MM.1S (cell line): ENCODE measurements at regions not wholly inside any gene's neighbourhood (a gene's known extent, or its start where the extent isn't known, plus 50 kb on each side); places are given as distances from the start of the nearest gene placed in this dataset.

Experiments used
- DNase-seq: peaks from one replicate; pipeline ENCODE4 v3.0.0-alpha.2; 2015
- H2AFZ ChIP-seq: fragments of 300-600 bp; sonication (generic); 2 replicates; pipeline ENCODE4 v1.6.0; 2016; ENCODE audit warnings: antibody characterized with exemption, low read length
- H3F3A ChIP-seq: fragments of 300-600 bp; sonication (generic); 2 replicates; pipeline ENCODE4 v1.6.1; 2016; ENCODE audit warnings: mild to moderate bottlenecking, antibody characterized with exemption, low read length, moderate library complexity, mixed read lengths; ENCODE audit not compliant: insufficient read depth
- H3K27ac ChIP-seq: fragments of 300-600 bp; sonication (generic); 2 replicates; pipeline ENCODE4 v1.5.1; 2016; ENCODE audit warnings: mild to moderate bottlenecking, low read length
- H3K27me3 ChIP-seq: fragments of 300-600 bp; sonication (generic); replicated peaks from 2 replicates; pipeline ENCODE4 v1.6.0; 2016; ENCODE audit warnings: low read length; ENCODE audit not compliant: insufficient read depth
- H3K36me3 ChIP-seq: fragments of 300-600 bp; sonication (generic); replicated peaks from 2 replicates; pipeline ENCODE4 v1.6.1; 2016; ENCODE audit warnings: mild to moderate bottlenecking, low read length, mixed read lengths; ENCODE audit not compliant: insufficient read depth
- H3K4me1 ChIP-seq: fragments of 300-600 bp; sonication (generic); 2 replicates; pipeline ENCODE4 v1.6.1; 2016; ENCODE audit warnings: low read length, mixed read lengths
- H3K4me2 ChIP-seq: fragments of 300-600 bp; sonication (generic); 2 replicates; pipeline ENCODE4 v1.6.0; 2016; ENCODE audit warnings: low read depth, low read length
- H3K4me3 ChIP-seq: fragments of 300-600 bp; sonication (generic); 2 replicates; pipeline ENCODE4 v1.5.1; 2016; ENCODE audit warnings: low read length, mixed read lengths
- H3K79me2 ChIP-seq: fragments of 300-600 bp; sonication (generic); 2 replicates; pipeline ENCODE4 v1.6.1; 2016; ENCODE audit warnings: mixed run types, low read length, mixed read lengths
- H3K9ac ChIP-seq: fragments of 300-600 bp; sonication (generic); 2 replicates; pipeline ENCODE4 v1.6.1; 2016; ENCODE audit warnings: low read length, mixed read lengths
- H3K9me2 ChIP-seq: fragments of 300-600 bp; sonication (generic); replicated peaks from 2 replicates; pipeline ENCODE4 v1.6.1; 2016; ENCODE audit warnings: mild to moderate bottlenecking, low read length, mixed read lengths; ENCODE audit not compliant: insufficient read depth
- H3K9me3 ChIP-seq: fragments of 300-600 bp; sonication (generic); replicated peaks from 2 replicates; pipeline ENCODE4 v1.6.1; 2016; ENCODE audit warnings: mild to moderate bottlenecking, low read length, mixed read lengths; ENCODE audit not compliant: insufficient read depth
- H4K20me1 ChIP-seq: fragments of 300-600 bp; sonication (generic); 2 replicates; pipeline ENCODE4 v1.6.1; 2016; ENCODE audit warnings: mild to moderate bottlenecking, low read length, moderate library complexity, mixed read lengths; ENCODE audit not compliant: insufficient read depth
- CTCF ChIP-seq: fragments of 300-600 bp; sonication (generic); IDR thresholded peaks from 2 replicates; pipeline ENCODE4 v1.5.1; 2016; ENCODE audit warnings: antibody characterized with exemption, low read length, mixed read lengths
- EZH2 ChIP-seq: fragments of 300-600 bp; sonication (generic); optimal IDR thresholded peaks from 2 replicates; pipeline ENCODE3; 2017; ENCODE audit warnings: low read depth, mild to moderate bottlenecking, antibody characterized with exemption, low read length, mixed read lengths
- EZH2phosphoT487 ChIP-seq: fragments of 300-600 bp; sonication (generic); IDR thresholded peaks from 2 replicates; pipeline ENCODE4 v1.6.1; 2018; ENCODE audit warnings: antibody characterized with exemption, low read length

GRCh38 chr4:133385161-133385954 is 236.3 kb downstream of the PCDH10 start:
- DNase-seq = no peak
- Histone ChIP-seq H3F3A (no peaks in the 10 kb centered on the region), H3K9ac (no peak overlapping the region), H2AFZ (no peak overlapping the region), H4K20me1 (no peaks in the 10 kb centered on the region), H3K4me2 (no peak overlapping the region), H3K79me2 (no peaks in the 10 kb centered on the region), H3K9me3 (no peaks in the 10 kb centered on the region), H3K9me2 (no peaks in the 10 kb centered on the region), H3K27me3 (no peaks in the 10 kb centered on the region), H3K4me3 (no peak overlapping the region), H3K36me3 (no peaks in the 10 kb centered on the region), H3K4me1 (no peaks in the 10 kb centered on the region), H3K27ac (no peak overlapping the region)
- TF ChIP-seq EZH2 = no peak
- TF ChIP-seq EZH2phosphoT487 = no peak
- no peak for TF ChIP-seq CTCF

- Histone ChIP-seq H3K9me2 (no peaks in the 10 kb centered on the region), H3K36me3 (no peaks in the 10 kb centered on the region), H3K27me3 (no peaks in the 10 kb centered on the region), H3K4me1 (no peaks in the 10 kb centered on the region), H4K20me1 (no peaks in the 10 kb centered on the region), H3K9me3 (no peaks in the 10 kb centered on the region), H3K79me2 (no peaks in the 10 kb centered on the region), H2AFZ (no peak overlapping the region), H3K4me2 (no peak overlapping the region), H3F3A (no peaks in the 10 kb centered on the region), H3K4me3 (no peak overlapping the region), H3K9ac (no peak overlapping the region), H3K27ac (no peak overlapping the region)
- DNase-seq = no peak
- TF ChIP-seq CTCF = no peak
- TF ChIP-seq EZH2 = no peak
- no peak for TF ChIP-seq EZH2phosphoT487
Measured at GRCh38 chr4:133379681-133380438, 230.8 kb downstream of the PCDH10 start.

- H3K4me1 ChIP-seq = no peaks in the 10 kb centered on the region
- no peaks in the 10 kb centered on the region for H4K20me1 ChIP-seq
- no peaks in the 10 kb centered on the region for H3K79me2 ChIP-seq
- no peak for DNase-seq
- H3K9ac ChIP-seq = no peak overlapping the region
- H3K9me3 ChIP-seq = no peaks in the 10 kb centered on the region
- TF ChIP-seq EZH2phosphoT487 = no peak
- TF ChIP-seq CTCF = no peak
- no peak for TF ChIP-seq EZH2
- no peak overlapping the region for H3K4me2 ChIP-seq
- H3K4me3 ChIP-seq = no peak overlapping the region
- no peaks in the 10 kb centered on the region for H3K9me2 ChIP-seq
- no peaks in the 10 kb centered on the region for H3F3A ChIP-seq
- H3K27me3 ChIP-seq = no peaks in the 10 kb centered on the region
- no peak overlapping the region for H3K27ac ChIP-seq
- no peak overlapping the region for H2AFZ ChIP-seq
- no peaks in the 10 kb centered on the region for H3K36me3 ChIP-seq
Measured at GRCh38 chr4:133377286-133377685, 228.2 kb downstream of the PCDH10 start.
